MM.1S (cell line): ENCODE measurements at regions not wholly inside any gene's neighbourhood (a gene's known extent, or its start where the extent isn't known, plus 50 kb on each side); places are given as distances from the start of the nearest gene placed in this dataset.

Source experiments
- DNase-seq: peaks from one replicate; pipeline ENCODE4 v3.0.0-alpha.2; 2015
- H2AFZ ChIP-seq: fragments of 300-600 bp; sonication (generic); 2 replicates; pipeline ENCODE4 v1.6.0; 2016; ENCODE audit warnings: antibody characterized with exemption, low read length
- H3F3A ChIP-seq: fragments of 300-600 bp; sonication (generic); 2 replicates; pipeline ENCODE4 v1.6.1; 2016; ENCODE audit warnings: mild to moderate bottlenecking, antibody characterized with exemption, low read length, moderate library complexity, mixed read lengths; ENCODE audit not compliant: insufficient read depth
- H3K27ac ChIP-seq: fragments of 300-600 bp; sonication (generic); 2 replicates; pipeline ENCODE4 v1.5.1; 2016; ENCODE audit warnings: mild to moderate bottlenecking, low read length
- H3K27me3 ChIP-seq: fragments of 300-600 bp; sonication (generic); replicated peaks from 2 replicates; pipeline ENCODE4 v1.6.0; 2016; ENCODE audit warnings: low read length; ENCODE audit not compliant: insufficient read depth
- H3K36me3 ChIP-seq: fragments of 300-600 bp; sonication (generic); replicated peaks from 2 replicates; pipeline ENCODE4 v1.6.1; 2016; ENCODE audit warnings: mild to moderate bottlenecking, low read length, mixed read lengths; ENCODE audit not compliant: insufficient read depth
- H3K4me1 ChIP-seq: fragments of 300-600 bp; sonication (generic); 2 replicates; pipeline ENCODE4 v1.6.1; 2016; ENCODE audit warnings: low read length, mixed read lengths
- H3K4me2 ChIP-seq: fragments of 300-600 bp; sonication (generic); 2 replicates; pipeline ENCODE4 v1.6.0; 2016; ENCODE audit warnings: low read depth, low read length
- H3K4me3 ChIP-seq: fragments of 300-600 bp; sonication (generic); 2 replicates; pipeline ENCODE4 v1.5.1; 2016; ENCODE audit warnings: low read length, mixed read lengths
- H3K79me2 ChIP-seq: fragments of 300-600 bp; sonication (generic); 2 replicates; pipeline ENCODE4 v1.6.1; 2016; ENCODE audit warnings: mixed run types, low read length, mixed read lengths
- H3K9ac ChIP-seq: fragments of 300-600 bp; sonication (generic); 2 replicates; pipeline ENCODE4 v1.6.1; 2016; ENCODE audit warnings: low read length, mixed read lengths
- H3K9me2 ChIP-seq: fragments of 300-600 bp; sonication (generic); replicated peaks from 2 replicates; pipeline ENCODE4 v1.6.1; 2016; ENCODE audit warnings: mild to moderate bottlenecking, low read length, mixed read lengths; ENCODE audit not compliant: insufficient read depth
- H3K9me3 ChIP-seq: fragments of 300-600 bp; sonication (generic); replicated peaks from 2 replicates; pipeline ENCODE4 v1.6.1; 2016; ENCODE audit warnings: mild to moderate bottlenecking, low read length, mixed read lengths; ENCODE audit not compliant: insufficient read depth
- H4K20me1 ChIP-seq: fragments of 300-600 bp; sonication (generic); 2 replicates; pipeline ENCODE4 v1.6.1; 2016; ENCODE audit warnings: mild to moderate bottlenecking, low read length, moderate library complexity, mixed read lengths; ENCODE audit not compliant: insufficient read depth
- CTCF ChIP-seq: fragments of 300-600 bp; sonication (generic); IDR thresholded peaks from 2 replicates; pipeline ENCODE4 v1.5.1; 2016; ENCODE audit warnings: antibody characterized with exemption, low read length, mixed read lengths
- EZH2 ChIP-seq: fragments of 300-600 bp; sonication (generic); optimal IDR thresholded peaks from 2 replicates; pipeline ENCODE3; 2017; ENCODE audit warnings: low read depth, mild to moderate bottlenecking, antibody characterized with exemption, low read length, mixed read lengths
- EZH2phosphoT487 ChIP-seq: fragments of 300-600 bp; sonication (generic); IDR thresholded peaks from 2 replicates; pipeline ENCODE4 v1.6.1; 2018; ENCODE audit warnings: antibody characterized with exemption, low read length

- TF ChIP-seq EZH2 (no peak), CTCF (no peak), EZH2phosphoT487 (no peak)
- Histone ChIP-seq H3K36me3 (no peaks in the 10 kb centered on the region), H4K20me1 (no peaks in the 10 kb centered on the region), H3K9ac (no peak overlapping the region), H2AFZ (no peak overlapping the region), H3K27me3 (no peaks in the 10 kb centered on the region), H3K4me1 (no peaks in the 10 kb centered on the region), H3K79me2 (no peaks in the 10 kb centered on the region), H3K4me3 (no peak overlapping the region), H3K9me3 (no peaks in the 10 kb centered on the region), H3K9me2 (no peaks in the 10 kb centered on the region), H3K4me2 (no peak overlapping the region), H3K27ac (no peak overlapping the region), H3F3A (no peaks in the 10 kb centered on the region)
- DNase-seq, result no peak
These were observed 2675.7 kb downstream of the PCDH7 start for GRCh38 chr4:33395731-33396485.

GRCh38 chr4:33400504-33400903 lies 2680.3 kb downstream of the PCDH7 start:
- no peak for DNase-seq
- H3K4me3 ChIP-seq, result no peak overlapping the region
- no peak overlapping the region for H2AFZ ChIP-seq
- H3F3A ChIP-seq, result no peaks in the 10 kb centered on the region
- no peaks in the 10 kb centered on the region for H3K79me2 ChIP-seq
- H3K36me3 ChIP-seq, result no peaks in the 10 kb centered on the region
- H3K9ac ChIP-seq, result no peak overlapping the region
- H4K20me1 ChIP-seq, result no peaks in the 10 kb centered on the region
- no peaks in the 10 kb centered on the region for H3K27me3 ChIP-seq
- H3K27ac ChIP-seq, result no peak overlapping the region
- H3K9me3 ChIP-seq, result no peaks in the 10 kb centered on the region
- no peaks in the 10 kb centered on the region for H3K4me1 ChIP-seq
- no peaks in the 10 kb centered on the region for H3K9me2 ChIP-seq
- TF ChIP-seq EZH2, result no peak
- no peak for TF ChIP-seq EZH2phosphoT487
- no peak for TF ChIP-seq CTCF
- H3K4me2 ChIP-seq, result no peak overlapping the region

- H2AFZ ChIP-seq, result no peak overlapping the region
- TF ChIP-seq EZH2phosphoT487, result no peak
- TF ChIP-seq EZH2, result no peak
- no peak for TF ChIP-seq CTCF
- no peaks in the 10 kb centered on the region for H3K4me1 ChIP-seq
- no peaks in the 10 kb centered on the region for H4K20me1 ChIP-seq
- H3K9me3 ChIP-seq, result no peaks in the 10 kb centered on the region
- no peaks in the 10 kb centered on the region for H3F3A ChIP-seq
- H3K36me3 ChIP-seq, result no peaks in the 10 kb centered on the region
- H3K27ac ChIP-seq, result no peak overlapping the region
- no peak overlapping the region for H3K4me3 ChIP-seq
- H3K9me2 ChIP-seq, result no peaks in the 10 kb centered on the region
- H3K27me3 ChIP-seq, result no peaks in the 10 kb centered on the region
- H3K4me2 ChIP-seq, result no peak overlapping the region
- DNase-seq, result no peak
- H3K79me2 ChIP-seq, result no peaks in the 10 kb centered on the region
- no peak overlapping the region for H3K9ac ChIP-seq
These were observed 2687.3 kb downstream of the PCDH7 start for GRCh38 chr4:33407496-33407895.
